Neuronal stem cell (in vitro differentiated cells): ENCODE measurements at regions not wholly inside any gene's neighbourhood (a gene's known extent, or its start where the extent isn't known, plus 50 kb on each side); places are given as distances from the start of the nearest gene placed in this dataset.
"Not testable (repeated sequence)": the region's sequence is repeated elsewhere in the genome, so short reads cannot be mapped to it uniquely, and the experiment has no call there.

ENCODE experiments used
- DNase-seq: peaks from one replicate; pipeline ENCODE4 v3.0.0-alpha.2; 2013; ENCODE audit warnings: low spot score
- H2AFZ ChIP-seq: one replicate; pipeline ENCODE4 v1.6.1; 2013; ENCODE audit warnings: mild to moderate bottlenecking, low read length, inconsistent platforms
- H2AK5ac ChIP-seq: 2 replicates; pipeline ENCODE4 v1.6.1; 2013; ENCODE audit warnings: low read depth, mild to moderate bottlenecking, inconsistent platforms, low read length, moderate library complexity, mixed read lengths
- H2BK120ac ChIP-seq: 2 replicates; pipeline ENCODE4 v1.6.1; 2013; ENCODE audit warnings: low read depth, mild to moderate bottlenecking, inconsistent platforms, low read length, moderate library complexity, mixed read lengths
- H2BK12ac ChIP-seq: one replicate; pipeline ENCODE4 v1.6.1; 2013; ENCODE audit warnings: low read length, inconsistent platforms
- H2BK15ac ChIP-seq: 2 replicates; pipeline ENCODE4 v1.6.1; 2013; ENCODE audit warnings: mild to moderate bottlenecking, low read length, inconsistent platforms, mixed read lengths
- H2BK5ac ChIP-seq: one replicate; pipeline ENCODE4 v1.6.1; 2013; ENCODE audit warnings: inconsistent platforms, mild to moderate bottlenecking, low read length, moderate library complexity
- H3K14ac ChIP-seq: one replicate; pipeline ENCODE4 v1.6.1; 2013; ENCODE audit warnings: low read length, inconsistent platforms
- H3K18ac ChIP-seq: 2 replicates; pipeline ENCODE4 v1.6.1; 2013; ENCODE audit warnings: low read length, inconsistent platforms
- H3K23ac ChIP-seq: 2 replicates; pipeline ENCODE4 v1.6.1; 2013; ENCODE audit warnings: low read depth, mild to moderate bottlenecking, mixed read lengths, low read length, inconsistent platforms; ENCODE audit not compliant: poor library complexity
- H3K27ac ChIP-seq: replicated peaks from 3 replicates; pipeline ENCODE4 v1.5.1; 2013; ENCODE audit warnings: low read length, inconsistent platforms
- H3K27me3 ChIP-seq, 3 experiments: 2 replicates each; pipeline ENCODE4 v1.6.1; 2013; ENCODE audit warnings: low read length in 3 of 3, mild to moderate bottlenecking in 2 of 3, inconsistent platforms in 1 of 3, low read depth in 1 of 3, mixed read lengths in 1 of 3, moderate library complexity in 1 of 3; ENCODE audit not compliant: control insufficient read depth in 3 of 3, insufficient read depth in 3 of 3
- H3K36me3 ChIP-seq, 2 donors: replicated peaks in 1 of 2; 2 replicates each; pipeline ENCODE4 v1.6.1; 2013; ENCODE audit warnings: low read length in 2 of 2; ENCODE audit not compliant: control insufficient read depth in 2 of 2, insufficient read depth in 2 of 2
- H3K4ac ChIP-seq: 2 replicates; pipeline ENCODE4 v1.6.1; 2013; ENCODE audit warnings: inconsistent platforms, mild to moderate bottlenecking, low read length, moderate library complexity
- H3K4me1 ChIP-seq, 2 donors: 1 replicate in 1 of 2; 2 replicates in 1 of 2; pipeline ENCODE4 v1.6.1; 2013; ENCODE audit warnings: low read length in 2 of 2, low read depth in 1 of 2; ENCODE audit not compliant: control insufficient read depth in 2 of 2, insufficient read depth in 1 of 2
- H3K4me2 ChIP-seq: one replicate; pipeline ENCODE4 v1.6.1; 2013; ENCODE audit warnings: mild to moderate bottlenecking, low read length, inconsistent platforms; ENCODE audit not compliant: insufficient read depth, poor library complexity, severe bottlenecking
- H3K4me3 ChIP-seq, 2 donors: 2 replicates each; pipeline ENCODE4 v1.5.1; 2013; ENCODE audit warnings: low read length in 2 of 2, mild to moderate bottlenecking in 2 of 2, inconsistent platforms in 1 of 2, moderate library complexity in 1 of 2
- H3K79me1 ChIP-seq: one replicate; pipeline ENCODE4 v1.6.1; 2013; ENCODE audit warnings: low read depth, mild to moderate bottlenecking, inconsistent platforms, low read length, moderate library complexity
- H3K9ac ChIP-seq: one replicate; pipeline ENCODE4 v1.6.1; 2013; ENCODE audit warnings: mild to moderate bottlenecking, low read depth, low read length, inconsistent platforms; ENCODE audit not compliant: poor library complexity
- H3K9me3 ChIP-seq, 2 donors: replicated peaks in 1 of 2; 2 replicates each; pipeline versions ENCODE3 to v1.6.1; 2013; ENCODE audit warnings: low read length in 2 of 2, mild to moderate bottlenecking in 2 of 2, inconsistent platforms in 1 of 2, low read depth in 1 of 2, mixed read lengths in 1 of 2, moderate library complexity in 1 of 2; ENCODE audit not compliant: control insufficient read depth in 2 of 2, insufficient read depth in 1 of 2
- H4K8ac ChIP-seq: one replicate; pipeline ENCODE4 v1.6.1; 2013; ENCODE audit warnings: low read depth, mild to moderate bottlenecking, inconsistent platforms, low read length, moderate library complexity
- H4K91ac ChIP-seq: one replicate; pipeline ENCODE4 v1.6.1; 2013; ENCODE audit warnings: low read length, low read depth, mild to moderate bottlenecking, inconsistent platforms; ENCODE audit not compliant: poor library complexity
- WGBS, 2 donors: extraction: QIAGEN DNeasy Blood & Tissue Kit; methylation state at CpG; one replicate each; pipeline ENCODE4 v1.1.7; 2013; ENCODE audit warnings: missing lambda C conversion rate in 2 of 2, mixed read lengths in 1 of 2; ENCODE audit not compliant: insufficient read length in 2 of 2, insufficient replicate concordance in 1 of 2; ENCODE audit errors: extremely low coverage in 2 of 2; 5-methylcytosine and 5-hydroxymethylcytosine counted together

DNA sequence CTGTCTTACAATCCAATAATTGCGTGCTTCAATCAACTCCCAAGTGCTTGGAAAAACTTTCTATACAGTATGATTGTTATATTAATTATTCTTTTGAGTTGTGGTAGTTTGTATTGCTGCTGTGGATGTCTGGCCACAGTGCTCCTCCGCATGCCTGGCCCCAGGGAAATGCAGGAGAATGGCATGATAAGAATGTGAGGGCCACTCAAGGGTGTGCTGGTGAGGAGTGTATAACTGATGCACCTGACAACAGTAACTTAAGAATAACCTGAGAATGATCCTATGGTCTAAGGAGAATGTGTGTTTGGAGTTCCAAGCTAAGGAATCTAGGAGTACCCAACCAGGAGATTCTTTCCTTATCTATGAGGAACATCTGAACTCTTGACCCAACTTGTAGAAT lies 152.9 kb upstream of the APC start:
- no peak overlapping the region for H3K9ac ChIP-seq
- H4K8ac ChIP-seq, result no peak overlapping the region
- H3K27ac ChIP-seq, result no peak overlapping the region
- H3K4me3 ChIP-seq, result no peak overlapping the region
- H3K4me1 ChIP-seq, result peaks cover 0 to 4% of the 10 kb centered on the region in 2 donors
- no peak overlapping the region for H3K23ac ChIP-seq
- no peak overlapping the region for H2BK120ac ChIP-seq
- H3K4me2 ChIP-seq, result no peak overlapping the region
- H4K91ac ChIP-seq, result no peak overlapping the region
- H2BK12ac ChIP-seq, result no peak overlapping the region
- no peaks in the 10 kb centered on the region for H3K79me1 ChIP-seq
- WGBS, 2 donors, result no CpG with 5 or more reads among the region's 2 CpGs
- no peaks in the 10 kb centered on the region for H3K36me3 ChIP-seq
- H3K14ac ChIP-seq, result no peak overlapping the region
- H3K9me3 ChIP-seq, result no peaks in the 10 kb centered on the region
- no peak overlapping the region for H3K18ac ChIP-seq
- H2AK5ac ChIP-seq, result no peak overlapping the region
- no peak overlapping the region for H3K4ac ChIP-seq
- H2BK5ac ChIP-seq, result no peak overlapping the region
- no peak overlapping the region for H2BK15ac ChIP-seq
- no peaks in the 10 kb centered on the region for H3K27me3 ChIP-seq
- no peak overlapping the region for H2AFZ ChIP-seq
- DNase-seq, result no peak

DNA sequence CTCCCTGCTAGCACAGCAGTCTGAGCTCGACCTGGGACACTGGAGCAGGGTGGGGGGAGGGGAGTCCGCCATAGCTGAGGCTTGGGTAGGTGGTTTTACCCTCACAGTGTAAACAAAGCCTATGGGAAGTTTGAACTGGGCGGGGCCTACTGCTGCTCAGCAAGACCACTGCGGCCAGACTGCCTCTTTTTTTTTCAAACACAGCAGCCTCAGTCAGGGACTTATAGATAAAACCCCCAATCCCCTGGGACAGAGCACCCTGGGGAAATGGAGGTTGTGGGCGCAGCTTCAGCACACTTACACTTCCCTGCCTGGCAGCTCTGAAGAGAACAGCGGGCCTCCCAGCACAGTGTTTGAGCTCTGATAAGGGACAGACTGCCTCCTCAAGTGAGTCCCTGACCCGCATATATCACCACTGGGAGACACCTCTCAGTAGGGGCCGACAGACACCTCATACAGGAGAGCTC lies 151.1 kb upstream of the APC start:
- no peaks in the 10 kb centered on the region for H3K79me1 ChIP-seq
- no peak overlapping the region for H3K23ac ChIP-seq
- H4K8ac ChIP-seq, result no peak overlapping the region
- WGBS, 2 donors, result no CpG with 5 or more reads among the region's 8 CpGs
- no peak overlapping the region for H2BK12ac ChIP-seq
- no peaks in the 10 kb centered on the region for H3K27me3 ChIP-seq
- no peak overlapping the region for H4K91ac ChIP-seq
- H2BK15ac ChIP-seq, result no peak overlapping the region
- DNase-seq, result no peak
- H3K4ac ChIP-seq, result no peak overlapping the region
- H2AK5ac ChIP-seq, result no peak overlapping the region
- no peak overlapping the region for H3K18ac ChIP-seq
- no peak overlapping the region for H2BK120ac ChIP-seq
- no peaks in the 10 kb centered on the region for H3K9me3 ChIP-seq
- no peak overlapping the region for H3K4me2 ChIP-seq
- H3K9ac ChIP-seq, result no peak overlapping the region
- peak overlapping the region; percentile 20 for H2BK5ac ChIP-seq
- no peak overlapping the region for H3K27ac ChIP-seq
- H3K4me3 ChIP-seq, result no peak overlapping the region
- no peak overlapping the region for H3K14ac ChIP-seq
- H3K4me1 ChIP-seq, result peaks cover 0 to 4% of the 10 kb centered on the region in 2 donors
- no peaks in the 10 kb centered on the region for H3K36me3 ChIP-seq
- no peak overlapping the region for H2AFZ ChIP-seq

DNA sequence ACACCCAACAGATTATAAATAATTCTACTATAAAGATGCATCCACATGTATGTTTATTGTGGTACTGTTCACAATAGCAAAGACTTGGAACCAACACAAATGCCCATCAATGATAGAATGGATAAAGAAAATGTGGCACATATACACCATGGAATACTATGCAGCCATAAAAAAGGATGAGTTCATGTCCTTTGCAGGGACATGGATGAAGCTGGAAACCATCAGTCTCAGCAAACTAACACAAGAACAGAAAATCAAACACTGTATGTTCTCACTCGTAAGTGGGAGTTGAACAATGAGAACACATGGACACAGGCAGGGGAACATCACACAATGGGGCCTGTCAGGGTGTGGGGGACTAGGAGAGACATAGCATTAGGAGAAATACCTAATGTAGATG lies 146.8 kb upstream of the APC start:
- not testable (repeated sequence) for H2BK15ac ChIP-seq, H2AK5ac ChIP-seq, H3K23ac ChIP-seq, H2BK120ac ChIP-seq, H3K18ac ChIP-seq, H3K4me1 ChIP-seq, H3K4ac ChIP-seq, H3K14ac ChIP-seq, H3K9me3 ChIP-seq, H3K4me3 ChIP-seq, H2BK12ac ChIP-seq, H4K8ac ChIP-seq, DNase-seq, H3K27ac ChIP-seq, H3K36me3 ChIP-seq, H4K91ac ChIP-seq, H3K9ac ChIP-seq, H2AFZ ChIP-seq, H3K4me2 ChIP-seq, H2BK5ac ChIP-seq, H3K79me1 ChIP-seq
- peaks cover 0 to 10% (median 0%) of the 10 kb centered on the region in 3 experiments for H3K27me3 ChIP-seq
- no CpG with 5 or more reads among the region's 1 CpG for WGBS, 2 donors

DNA sequence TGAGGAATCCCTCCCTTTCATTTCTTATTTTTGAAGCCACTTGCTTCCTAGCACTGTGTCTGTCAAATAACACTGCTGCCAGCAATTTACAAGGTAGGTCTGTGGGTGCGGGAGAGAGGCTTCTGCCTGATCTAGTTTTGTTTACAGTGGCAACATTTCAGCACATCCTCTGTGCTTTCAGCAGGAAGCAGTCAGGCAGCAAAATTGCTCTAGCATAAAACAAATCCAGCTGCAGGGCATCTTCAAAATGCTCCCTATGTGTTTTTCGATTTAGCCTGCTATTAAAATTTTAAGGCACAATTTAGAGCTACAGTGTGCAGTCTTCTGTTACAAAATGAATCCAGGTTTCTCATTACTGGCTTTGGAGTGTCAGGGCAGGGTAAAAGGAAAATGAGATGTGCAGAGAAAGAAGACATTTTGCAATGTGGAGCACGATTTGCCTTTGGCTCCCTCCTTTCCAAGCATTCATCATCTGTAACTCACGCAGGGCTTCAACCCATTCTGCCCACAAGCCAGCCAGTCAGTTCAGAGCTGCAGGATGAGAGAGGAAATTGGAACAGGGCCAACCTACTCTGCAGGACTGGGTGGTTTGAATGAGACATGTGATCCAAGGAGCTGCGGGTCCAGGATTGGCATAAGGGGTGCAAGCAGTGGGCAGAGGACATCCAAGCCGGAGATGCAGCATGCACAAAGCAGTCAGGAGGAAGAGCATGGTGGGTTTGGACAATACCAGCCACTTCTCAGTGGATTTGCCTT lies 143.4 kb upstream of the APC start:
- Histone ChIP-seq H2BK120ac (no peak overlapping the region), H3K27me3 (peaks cover 0 to 10% (median 0%) of the 10 kb centered on the region in 3 experiments), H2BK15ac (no peak overlapping the region), H3K79me1 (no peaks in the 10 kb centered on the region), H3K9ac (no peak overlapping the region), H2AFZ (no peak overlapping the region), H2BK12ac (no peak overlapping the region), H2AK5ac (no peak overlapping the region), H3K18ac (no peak overlapping the region), H3K9me3 (peaks cover 0 to 2% of the 10 kb centered on the region in 2 donors), H2BK5ac (no peak overlapping the region), H3K36me3 (no peaks in the 10 kb centered on the region), H3K4me2 (no peak overlapping the region), H3K23ac (no peak overlapping the region), H3K4me1 (no peaks in the 10 kb centered on the region), H3K4ac (no peak overlapping the region), H3K27ac (no peak overlapping the region), H4K91ac (no peak overlapping the region), H3K14ac (no peak overlapping the region), H4K8ac (no peak overlapping the region), H3K4me3 (no peak overlapping the region)
- no CpG with 5 or more reads among the region's 6 CpGs for WGBS, 2 donors
- no peak for DNase-seq
